MM.1S (cell line): ENCODE measurements at regions not wholly inside any gene's neighbourhood (a gene's known extent, or its start where the extent isn't known, plus 50 kb on each side); places are given as distances from the start of the nearest gene placed in this dataset.

Experiments
- CTCF ChIP-seq: fragments of 300-600 bp; sonication (generic); IDR thresholded peaks from 2 replicates; pipeline ENCODE4 v1.5.1; 2016; ENCODE audit warnings: antibody characterized with exemption, low read length, mixed read lengths
- EZH2 ChIP-seq: fragments of 300-600 bp; sonication (generic); optimal IDR thresholded peaks from 2 replicates; pipeline ENCODE3; 2017; ENCODE audit warnings: low read depth, mild to moderate bottlenecking, antibody characterized with exemption, low read length, mixed read lengths
- EZH2phosphoT487 ChIP-seq: fragments of 300-600 bp; sonication (generic); IDR thresholded peaks from 2 replicates; pipeline ENCODE4 v1.6.1; 2018; ENCODE audit warnings: antibody characterized with exemption, low read length

GRCh38 chr20:6212903-6213302 lies 90.1 kb upstream of the FERMT1 start:
- TF ChIP-seq EZH2 (no peak), CTCF (no peak), EZH2phosphoT487 (no peak)
